NCI-H1417 treated with DMSO at 0.1 percent for 48 hours (cell line): ENCODE measurements at regions not wholly inside any gene's neighbourhood (a gene's known extent, or its start where the extent isn't known, plus 50 kb on each side); places are given as distances from the start of the nearest gene placed in this dataset.
"Not testable (repeated sequence)": the region's sequence is repeated elsewhere in the genome, so short reads cannot be mapped to it uniquely, and the experiment has no call there.

Source experiments
- DNase-seq: peaks from one replicate; lab custom pipeline; 2025; lab: John Stamatoyannopoulos, UW

- no peak for DNase-seq
These were observed 166.8 kb upstream of the TGFBR2 start for GRCh38 chr3:30439451-30440053.

- DNase-seq = no peak
These were observed 166.2 kb upstream of the TGFBR2 start for GRCh38 chr3:30440147-30440604.

DNA sequence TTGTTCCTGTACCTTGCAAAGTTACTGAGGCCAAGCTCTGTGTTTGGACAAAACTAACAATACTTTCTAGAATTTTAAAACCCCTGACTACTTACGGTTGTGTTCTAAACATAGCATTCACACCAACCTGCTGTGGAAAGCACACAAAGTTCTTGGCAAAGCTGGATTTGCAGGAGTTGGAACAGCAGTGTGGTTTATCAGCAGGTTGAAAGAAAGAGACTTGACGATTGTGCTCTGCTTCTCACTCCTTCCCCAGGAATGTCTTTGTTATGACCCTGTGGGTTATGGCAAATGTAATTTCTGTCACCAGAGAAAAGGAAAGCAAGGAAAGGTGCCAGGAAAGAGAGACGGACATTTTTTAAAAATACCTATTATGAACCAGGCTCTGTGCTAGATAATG lies 165.5 kb upstream of the TGFBR2 start:
- no peak for DNase-seq

GRCh38 chr3:30443756-30444673 lies 162.4 kb upstream of the TGFBR2 start:
- DNase-seq = no peak

- DNase-seq = no peak
These were observed 157.7 kb upstream of the TGFBR2 start for GRCh38 chr3:30448450-30449289.

DNA sequence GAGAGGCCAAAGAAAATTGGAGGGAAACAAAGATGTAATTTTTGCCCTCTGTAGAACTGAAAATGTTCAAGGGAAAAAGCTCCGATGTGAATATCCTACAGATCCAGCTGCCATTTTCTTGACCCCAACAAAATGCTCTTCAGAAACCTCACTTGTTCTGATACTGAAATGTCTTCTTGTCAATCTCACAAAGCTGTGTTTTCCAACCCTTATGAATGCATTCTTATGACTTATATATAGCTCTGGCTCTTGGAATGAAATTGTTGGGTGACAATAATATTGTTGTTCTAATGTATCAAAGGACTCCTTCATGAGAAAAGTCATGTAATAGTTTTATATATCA lies 157.1 kb upstream of the TGFBR2 start:
- DNase-seq = no peak

DNA sequence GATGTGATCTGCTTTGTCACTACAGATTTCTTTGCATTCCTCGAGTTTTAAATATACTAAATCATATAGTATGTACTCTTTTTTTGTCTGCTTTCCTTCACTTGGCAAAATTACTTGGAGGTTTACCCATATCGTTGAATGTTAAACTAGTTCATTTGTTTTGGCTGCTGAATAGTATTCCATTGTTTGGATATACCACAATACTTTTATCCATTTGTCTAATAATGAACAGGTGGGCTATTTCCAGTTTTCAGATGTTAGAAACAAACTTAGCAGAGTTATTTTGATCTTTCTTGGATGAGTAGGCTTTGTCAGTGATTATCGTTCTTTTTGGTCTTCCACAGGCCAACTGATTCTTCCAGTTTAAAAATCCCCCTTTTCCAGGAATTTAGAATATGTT lies 154.0 kb upstream of the TGFBR2 start:
- DNase-seq = no peak

DNA sequence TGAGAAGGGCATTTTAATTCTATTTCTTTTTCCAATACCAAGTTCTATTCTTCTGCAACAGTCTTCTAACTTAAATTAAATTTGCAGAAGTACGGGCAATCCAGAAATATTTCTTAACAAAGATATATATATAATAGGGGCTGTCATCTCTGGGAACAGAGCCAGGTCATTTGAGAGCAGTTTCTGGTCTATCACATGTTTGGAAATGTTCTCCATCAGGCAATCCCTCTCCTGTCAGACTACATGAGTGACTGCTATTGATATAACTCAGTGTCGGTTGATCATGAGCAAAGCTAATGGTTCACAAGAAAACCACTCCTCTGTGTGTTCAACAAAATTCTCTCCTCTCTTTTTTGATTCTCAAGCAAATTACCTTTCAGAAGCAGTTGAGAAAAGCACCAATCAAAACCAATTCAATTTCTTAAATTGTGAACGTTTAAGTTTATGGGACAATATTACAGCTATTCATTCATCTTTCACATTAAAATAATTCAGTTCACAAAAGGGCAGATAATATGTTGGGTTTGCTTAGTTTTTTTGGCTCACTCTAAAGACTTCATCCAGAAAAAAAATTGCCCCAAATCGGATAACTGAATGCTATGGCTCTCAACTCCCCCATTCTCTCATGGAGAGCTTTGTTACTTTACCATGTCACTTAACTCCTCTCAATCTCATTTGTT lies 152.9 kb upstream of the TGFBR2 start:
- DNase-seq = no peak

DNA sequence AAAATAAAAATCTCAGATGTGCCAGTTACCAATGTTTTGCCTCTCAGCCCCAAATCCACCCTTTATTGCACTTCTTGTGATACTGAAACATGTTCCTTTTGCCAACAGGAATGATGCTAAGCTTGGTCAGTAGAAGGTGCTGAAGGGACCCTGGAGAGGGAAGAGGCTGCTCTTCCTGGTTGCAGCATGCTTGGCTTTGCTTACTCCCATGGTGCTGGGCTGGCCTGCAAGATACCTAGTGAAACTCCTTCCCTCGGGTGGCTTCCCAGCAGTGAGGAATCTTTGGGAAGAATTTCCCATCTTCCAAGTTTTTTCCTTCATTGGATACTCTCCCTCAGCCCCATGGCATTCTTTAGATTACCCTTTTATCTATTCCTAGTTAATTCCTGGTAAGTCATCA lies 151.8 kb upstream of the TGFBR2 start:
- DNase-seq = no peak

- DNase-seq = not testable (repeated sequence)
These were observed 151.3 kb upstream of the TGFBR2 start for GRCh38 chr3:30455112-30455511.

- no peak for DNase-seq
These were observed 150.6 kb upstream of the TGFBR2 start for GRCh38 chr3:30455840-30456239.

- no peak for DNase-seq
These were observed 150.1 kb upstream of the TGFBR2 start for GRCh38 chr3:30456264-30456663.

- no peak for DNase-seq
These were observed 149.3 kb upstream of the TGFBR2 start for GRCh38 chr3:30457081-30457480.

DNA sequence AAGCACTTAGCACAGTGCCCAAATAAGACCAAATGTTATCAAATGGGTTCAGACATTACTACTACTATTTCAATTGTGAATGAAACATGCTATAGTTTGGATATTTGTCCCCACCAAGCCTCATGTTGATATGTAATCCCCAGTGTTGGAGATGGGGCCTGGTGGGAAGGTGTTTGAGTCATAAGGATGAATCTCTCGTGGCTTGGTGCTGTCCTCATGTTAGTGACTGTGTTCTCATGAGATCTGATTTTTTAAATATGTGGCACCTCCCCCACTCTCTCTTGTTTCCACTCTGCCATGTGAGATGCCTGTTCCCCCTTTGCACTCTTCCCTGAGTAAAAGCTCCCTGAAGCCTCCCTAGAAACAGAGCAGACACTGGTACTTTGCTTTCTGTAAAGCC lies 148.7 kb upstream of the TGFBR2 start:
- no peak for DNase-seq

- DNase-seq = no peak
These were observed 147.8 kb upstream of the TGFBR2 start for GRCh38 chr3:30458376-30459171.

DNA sequence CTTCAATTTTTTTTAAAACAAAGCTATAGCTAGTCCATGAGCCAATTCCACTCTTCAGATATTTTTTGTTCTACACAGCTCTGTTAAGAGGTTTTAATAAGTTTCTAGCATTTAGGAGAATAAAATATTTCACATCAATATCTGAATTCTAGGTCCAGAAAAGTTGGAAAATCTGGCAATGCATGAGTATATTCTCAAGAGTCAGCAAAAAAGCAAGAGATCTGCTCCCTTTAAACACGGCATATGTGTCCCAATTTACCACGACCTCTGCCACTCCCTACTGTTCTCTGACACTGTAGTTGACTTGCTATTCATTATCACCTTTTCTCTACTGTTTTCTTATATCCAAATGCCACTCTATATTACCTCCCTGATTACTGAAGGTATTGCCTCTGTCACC lies 145.1 kb upstream of the TGFBR2 start:
- no peak for DNase-seq

GRCh38 chr3:30462721-30463470 lies 143.5 kb upstream of the TGFBR2 start:
- no peak for DNase-seq

DNA sequence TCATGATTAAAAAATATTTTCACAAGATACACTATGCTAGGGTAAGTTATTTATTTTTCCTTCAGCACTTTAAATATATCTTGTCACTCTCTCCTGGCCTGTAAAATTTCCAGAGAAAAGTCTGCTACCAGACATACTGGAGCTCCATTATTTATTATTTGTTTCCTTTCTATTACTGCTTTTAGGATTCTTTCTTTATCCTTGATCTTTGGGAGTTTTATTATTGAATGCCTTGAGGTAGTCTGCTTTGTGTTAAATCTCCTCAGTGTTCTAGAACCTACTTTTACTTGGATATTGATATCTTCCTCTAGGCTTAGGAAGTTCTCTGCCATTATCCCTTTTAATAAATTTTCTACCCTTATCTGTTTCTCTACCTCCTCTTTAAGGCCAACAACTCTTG lies 142.0 kb upstream of the TGFBR2 start:
- no peak for DNase-seq

- no peak for DNase-seq
These were observed 140.9 kb upstream of the TGFBR2 start for GRCh38 chr3:30465454-30465853.

- DNase-seq = no peak
These were observed 138.7 kb upstream of the TGFBR2 start for GRCh38 chr3:30467596-30468238.
